IMR-90 (cell line): ENCODE measurements at regions not wholly inside any gene's neighbourhood (a gene's known extent, or its start where the extent isn't known, plus 50 kb on each side); places are given as distances from the start of the nearest gene placed in this dataset.

Source experiments
- ATAC-seq: fragments of 200-7000 bp; cut with Tn5 transposase; 2 replicates; pipeline ENCODE4 v1.9.1; 2020; ENCODE audit warnings: low read depth, mild to moderate bottlenecking, moderate library complexity
- BruUV-seq: library from RNA; stranded (reverse); fragments of 400-500 nt; replicated peaks from 2 replicates; lab custom pipeline; 2021; lab: Mats Ljungman, UMichigan
- CTCF ChIA-PET: fragments of 300-600 bp; formaldehyde crosslinking; extraction: SDS; loops from one replicate; lab custom pipeline; 2021; ENCODE audit warnings: antibody characterized with exemption; lab: Yijun Ruan, JAX
- POLR2A ChIA-PET: fragments of 300-600 bp; sonication (Branson Sonifier 250); formaldehyde crosslinking; loops from one replicate; lab custom pipeline; 2022; ENCODE audit warnings: antibody characterized with exemption; ENCODE audit not compliant: unreplicated experiment; lab: Charles Lee
- DNase-seq: peaks from one replicate; pipeline ENCODE4 v3.0.0; 2013
- H2AFZ ChIP-seq: replicated peaks from 2 replicates; pipeline ENCODE3; 2013; ENCODE audit warnings: low read length, mild to moderate bottlenecking; ENCODE audit not compliant: poor library complexity
- H2AK5ac ChIP-seq: 2 replicates; pipeline ENCODE4 v1.6.1; 2013; ENCODE audit warnings: low read depth, low read length, inconsistent platforms
- H2AK9ac ChIP-seq: replicated peaks from 2 replicates; pipeline ENCODE3; 2013; ENCODE audit warnings: mild to moderate bottlenecking, low read depth, low read length, moderate library complexity; ENCODE audit not compliant: poor library complexity
- H2BK120ac ChIP-seq: 2 replicates; pipeline ENCODE4 v1.6.1; 2013; ENCODE audit warnings: low read depth, low read length, inconsistent platforms
- H2BK15ac ChIP-seq: 3 replicates; pipeline ENCODE4 v1.6.1; 2013; ENCODE audit warnings: low read depth, low read length, inconsistent platforms
- H2BK20ac ChIP-seq: 2 replicates; pipeline ENCODE4 v1.6.1; 2013; ENCODE audit warnings: low read depth, mild to moderate bottlenecking, inconsistent platforms, low read length, moderate library complexity
- H2BK5ac ChIP-seq: 2 replicates; pipeline ENCODE4 v1.6.1; 2013; ENCODE audit warnings: mild to moderate bottlenecking, low read depth, low read length, inconsistent platforms; ENCODE audit not compliant: poor library complexity, severe bottlenecking
- H3K14ac ChIP-seq: replicated peaks from 2 replicates; pipeline ENCODE4 v1.6.1; 2013; ENCODE audit warnings: low read depth, low read length, inconsistent platforms
- H3K18ac ChIP-seq: 2 replicates; pipeline ENCODE4 v1.6.1; 2013; ENCODE audit warnings: low read depth, low read length, control low read depth
- H3K23ac ChIP-seq: 2 replicates; pipeline ENCODE4 v1.6.1; 2013; ENCODE audit warnings: low read depth, low read length, inconsistent platforms
- H3K27ac ChIP-seq: 2 replicates; pipeline ENCODE4 v1.5.1; 2013; ENCODE audit warnings: mild to moderate bottlenecking, control low read depth, low read length; ENCODE audit not compliant: insufficient read depth
- H3K27me3 ChIP-seq: 2 replicates; pipeline ENCODE4 v1.6.1; 2013; ENCODE audit warnings: low read length; ENCODE audit not compliant: control insufficient read depth, insufficient read depth
- H3K36me3 ChIP-seq: 2 replicates; pipeline ENCODE4 v1.6.1; 2013; ENCODE audit warnings: low read length, mixed read lengths; ENCODE audit not compliant: control insufficient read depth, insufficient read depth
- H3K4ac ChIP-seq: 2 replicates; pipeline ENCODE4 v1.6.1; 2013; ENCODE audit warnings: low read depth, low read length, inconsistent platforms
- H3K4me1 ChIP-seq: 2 replicates; pipeline ENCODE4 v1.6.1; 2013; ENCODE audit warnings: low read length, mixed read lengths; ENCODE audit not compliant: control insufficient read depth, insufficient read depth
- H3K4me2 ChIP-seq: 2 replicates; pipeline ENCODE4 v1.6.1; 2013; ENCODE audit warnings: low read depth, mild to moderate bottlenecking, control low read depth, low read length, moderate library complexity
- H3K4me3 ChIP-seq: 2 replicates; pipeline ENCODE4 v1.5.1; 2013; ENCODE audit warnings: low read depth, mild to moderate bottlenecking, control low read depth, low read length, moderate library complexity; ENCODE audit not compliant: insufficient read depth
- H3K56ac ChIP-seq: 2 replicates; pipeline ENCODE4 v1.6.1; 2013; ENCODE audit warnings: low read length, inconsistent platforms; ENCODE audit not compliant: insufficient read depth; ENCODE audit errors: extremely low read depth
- H3K79me1 ChIP-seq, 2 experiments: 2 replicates each; pipeline ENCODE4 v1.6.1; 2013; ENCODE audit warnings: low read length in 2 of 2, inconsistent platforms in 1 of 2, low read depth in 1 of 2
- H3K9ac ChIP-seq: 2 replicates; pipeline ENCODE4 v1.6.1; 2013; ENCODE audit warnings: low read depth, low read length, control low read depth
- H3K9me1 ChIP-seq: 2 replicates; pipeline ENCODE4 v1.6.1; 2013; ENCODE audit warnings: low read length, inconsistent platforms; ENCODE audit not compliant: insufficient read depth
- H3K9me3 ChIP-seq: 2 replicates; pipeline ENCODE4 v1.6.1; 2013; ENCODE audit warnings: low read length; ENCODE audit not compliant: control insufficient read depth, insufficient read depth
- H4K20me1 ChIP-seq: 2 replicates; pipeline ENCODE4 v1.6.1; 2013; ENCODE audit warnings: low read length, inconsistent platforms; ENCODE audit not compliant: insufficient read depth
- H4K5ac ChIP-seq: 2 replicates; pipeline ENCODE4 v1.6.1; 2013; ENCODE audit warnings: mild to moderate bottlenecking, low read depth, low read length, control low read depth
- H4K8ac ChIP-seq, 2 experiments: 2 replicates each; pipeline ENCODE4 v1.6.1; 2013; ENCODE audit warnings: low read depth in 2 of 2, low read length in 2 of 2, control low read depth in 1 of 2, inconsistent platforms in 1 of 2
- H4K91ac ChIP-seq: 2 replicates; pipeline ENCODE4 v1.6.1; 2013; ENCODE audit warnings: low read depth, low read length, inconsistent platforms; ENCODE audit not compliant: insufficient read depth
- BHLHE40 ChIP-seq: fragments of 150-350 bp; IDR thresholded peaks from 2 replicates; pipeline ENCODE4 v1.6.1; 2016; ENCODE audit warnings: mild to moderate bottlenecking, low read depth, low read length
- CEBPB ChIP-seq: IDR thresholded peaks from 2 replicates; pipeline ENCODE4 v1.6.1; 2012; ENCODE audit warnings: low read depth, low read length, improper control_type of control experiment
- CHD1 ChIP-seq: IDR thresholded peaks from 2 replicates; pipeline ENCODE4 v1.6.1; 2012; ENCODE audit warnings: low read depth, low read length, improper control_type of control experiment
- FOS ChIP-seq: fragments of 150-350 bp; IDR thresholded peaks from 2 replicates; pipeline ENCODE4 v1.6.1; 2016; ENCODE audit warnings: low read depth, low read length
- MAFK ChIP-seq: IDR thresholded peaks from 2 replicates; pipeline ENCODE4 v1.6.1; 2012; ENCODE audit warnings: low read depth, low read length, improper control_type of control experiment
- MAZ ChIP-seq: IDR thresholded peaks from 2 replicates; pipeline ENCODE4 v1.6.1; 2012; ENCODE audit warnings: low read depth, mild to moderate bottlenecking, low read length, improper control_type of control experiment, moderate library complexity, borderline replicate concordance
- MXI1 ChIP-seq: IDR thresholded peaks from 2 replicates; pipeline ENCODE4 v1.6.1; 2012; ENCODE audit warnings: low read depth, mild to moderate bottlenecking, low read length, moderate library complexity, borderline replicate concordance
- NFE2L2 ChIP-seq: fragments of 150-350 bp; IDR thresholded peaks from 2 replicates; pipeline ENCODE4 v1.6.1; 2016; ENCODE audit warnings: low read depth, mild to moderate bottlenecking, low read length
- POLR2A ChIP-seq: IDR thresholded peaks from 2 replicates; pipeline ENCODE4 v1.6.1; 2012; ENCODE audit warnings: mild to moderate bottlenecking, low read depth, low read length
- RAD21 ChIP-seq: IDR thresholded peaks from 2 replicates; pipeline ENCODE4 v1.6.1; 2012; ENCODE audit warnings: low read length, improper control_type of control experiment
- RCOR1 ChIP-seq: IDR thresholded peaks from 2 replicates; pipeline ENCODE4 v1.6.1; 2012; ENCODE audit warnings: mild to moderate bottlenecking, low read length, improper control_type of control experiment; ENCODE audit not compliant: insufficient replicate concordance
- RFX5 ChIP-seq: IDR thresholded peaks from 2 replicates; pipeline ENCODE4 v1.8.0; 2012; ENCODE audit warnings: low read depth, mild to moderate bottlenecking, low read length, moderate library complexity
- SMC3 ChIP-seq: fragments of 150-350 bp; IDR thresholded peaks from 2 replicates; pipeline ENCODE4 v1.6.1; 2016; ENCODE audit warnings: low read depth, mild to moderate bottlenecking, antibody characterized with exemption, low read length, moderate library complexity
- whole genome bisulfite sequencing, 2 experiments: methylation state at CpG; one replicate each; pipeline versions ENCODE4 v1.1.5 to v1.1.7; 2013; ENCODE audit warnings: missing lambda C conversion rate in 2 of 2; ENCODE audit not compliant: insufficient read length in 1 of 2; ENCODE audit errors: extremely low coverage in 2 of 2; 5-methylcytosine and 5-hydroxymethylcytosine counted together
- dilution Hi-C: fragments of 300-500 bp; cut with HindIII; formaldehyde crosslinking; loops from one replicate; pipeline ENCODE4 v1.14.3; 2018; ENCODE audit warnings: low sequenced_read_pairs; ENCODE audit not compliant: unreplicated experiment
- in situ Hi-C: fragments of 300-500 bp; cut with MboI; formaldehyde crosslinking; loops from 3 replicates; pipeline ENCODE4 v1.14.3; 2019; ENCODE audit warnings: low sequenced_read_pairs, inconsistent platforms, mixed read lengths
- intact Hi-C: fragments of 100-400 bp; cut with micrococcal nuclease; formaldehyde crosslinking; loops from 2 replicates; pipeline ENCODE4 v1.10.0; 2022
- TF ChIP-seq, protein P1 (sequence below): fragments of 150-350 bp; IDR thresholded peaks from 2 replicates; pipeline ENCODE4 v1.6.1; 2017; ENCODE audit warnings: mild to moderate bottlenecking, antibody characterized with exemption, low read length, low read depth
- TF ChIP-seq, protein P2 (sequence below): fragments of 150-350 bp; IDR thresholded peaks from 2 replicates; pipeline ENCODE4 v1.6.1; 2016; ENCODE audit warnings: low read depth, mild to moderate bottlenecking, low read length, moderate library complexity, borderline replicate concordance
- TF ChIP-seq, protein P3 (sequence below): conservative IDR thresholded peaks from 2 replicates; pipeline ENCODE4 v1.5.1; 2012; ENCODE audit warnings: mild to moderate bottlenecking, low read depth, low read length, improper control_type of control experiment

DNA sequence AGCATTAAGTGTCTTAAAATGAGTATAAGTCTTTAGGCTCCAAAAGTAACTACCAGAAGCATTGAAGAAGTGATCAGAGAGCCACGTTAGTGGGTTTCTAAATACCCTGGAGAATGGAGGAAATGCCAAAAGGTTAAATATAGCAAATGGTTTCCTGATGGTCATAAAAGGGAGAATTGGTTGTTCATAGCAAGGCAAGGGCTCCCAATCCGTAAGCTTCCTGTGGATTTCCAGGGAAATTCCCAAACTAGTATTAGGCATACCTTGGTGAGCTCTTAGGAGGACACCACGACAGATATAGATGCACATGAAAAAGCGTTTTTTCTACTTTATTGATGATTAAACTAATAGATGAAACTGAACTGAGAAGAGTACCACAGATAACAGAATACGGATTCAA is 410.9 kb downstream of the FOXO1 start:
- DNase-seq, result no peak
- TF ChIP-seq RAD21 (no peak), FOS (no peak), CEBPB (no peak), RCOR1 (no peak), SMC3 (no peak), POLR2A (no peak), CHD1 (no peak), MXI1 (no peak), MAFK (no peak), RFX5 (no peak), NFE2L2 (no peak), BHLHE40 (no peak), MAZ (no peak)
- TF ChIP-seq, protein P1, sequence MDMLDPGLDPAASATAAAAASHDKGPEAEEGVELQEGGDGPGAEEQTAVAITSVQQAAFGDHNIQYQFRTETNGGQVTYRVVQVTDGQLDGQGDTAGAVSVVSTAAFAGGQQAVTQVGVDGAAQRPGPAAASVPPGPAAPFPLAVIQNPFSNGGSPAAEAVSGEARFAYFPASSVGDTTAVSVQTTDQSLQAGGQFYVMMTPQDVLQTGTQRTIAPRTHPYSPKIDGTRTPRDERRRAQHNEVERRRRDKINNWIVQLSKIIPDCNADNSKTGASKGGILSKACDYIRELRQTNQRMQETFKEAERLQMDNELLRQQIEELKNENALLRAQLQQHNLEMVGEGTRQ, result no peak
- TF ChIP-seq, protein P2, sequence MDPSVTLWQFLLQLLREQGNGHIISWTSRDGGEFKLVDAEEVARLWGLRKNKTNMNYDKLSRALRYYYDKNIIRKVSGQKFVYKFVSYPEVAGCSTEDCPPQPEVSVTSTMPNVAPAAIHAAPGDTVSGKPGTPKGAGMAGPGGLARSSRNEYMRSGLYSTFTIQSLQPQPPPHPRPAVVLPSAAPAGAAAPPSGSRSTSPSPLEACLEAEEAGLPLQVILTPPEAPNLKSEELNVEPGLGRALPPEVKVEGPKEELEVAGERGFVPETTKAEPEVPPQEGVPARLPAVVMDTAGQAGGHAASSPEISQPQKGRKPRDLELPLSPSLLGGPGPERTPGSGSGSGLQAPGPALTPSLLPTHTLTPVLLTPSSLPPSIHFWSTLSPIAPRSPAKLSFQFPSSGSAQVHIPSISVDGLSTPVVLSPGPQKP, result no peak
- TF ChIP-seq, protein P3, sequence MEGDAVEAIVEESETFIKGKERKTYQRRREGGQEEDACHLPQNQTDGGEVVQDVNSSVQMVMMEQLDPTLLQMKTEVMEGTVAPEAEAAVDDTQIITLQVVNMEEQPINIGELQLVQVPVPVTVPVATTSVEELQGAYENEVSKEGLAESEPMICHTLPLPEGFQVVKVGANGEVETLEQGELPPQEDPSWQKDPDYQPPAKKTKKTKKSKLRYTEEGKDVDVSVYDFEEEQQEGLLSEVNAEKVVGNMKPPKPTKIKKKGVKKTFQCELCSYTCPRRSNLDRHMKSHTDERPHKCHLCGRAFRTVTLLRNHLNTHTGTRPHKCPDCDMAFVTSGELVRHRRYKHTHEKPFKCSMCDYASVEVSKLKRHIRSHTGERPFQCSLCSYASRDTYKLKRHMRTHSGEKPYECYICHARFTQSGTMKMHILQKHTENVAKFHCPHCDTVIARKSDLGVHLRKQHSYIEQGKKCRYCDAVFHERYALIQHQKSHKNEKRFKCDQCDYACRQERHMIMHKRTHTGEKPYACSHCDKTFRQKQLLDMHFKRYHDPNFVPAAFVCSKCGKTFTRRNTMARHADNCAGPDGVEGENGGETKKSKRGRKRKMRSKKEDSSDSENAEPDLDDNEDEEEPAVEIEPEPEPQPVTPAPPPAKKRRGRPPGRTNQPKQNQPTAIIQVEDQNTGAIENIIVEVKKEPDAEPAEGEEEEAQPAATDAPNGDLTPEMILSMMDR, result no peak
- Histone ChIP-seq H3K56ac (no peak overlapping the region), H2AFZ (no peak overlapping the region), H3K23ac (no peak overlapping the region), H3K27ac (no peak overlapping the region), H3K9ac (no peak overlapping the region), H3K9me1 (no peaks in the 10 kb centered on the region), H2AK5ac (no peak overlapping the region), H3K18ac (no peak overlapping the region), H4K8ac (no peak overlapping the region), H3K4me2 (no peak overlapping the region), H4K91ac (no peak overlapping the region), H3K14ac (no peak overlapping the region), H2BK5ac (no peak overlapping the region), H3K27me3 (no peaks in the 10 kb centered on the region), H2BK15ac (no peak overlapping the region), H3K79me1 (no peaks in the 10 kb centered on the region), H2BK20ac (no peak overlapping the region), H3K4me3 (no peak overlapping the region), H2BK120ac (no peak overlapping the region), H3K4ac (no peak overlapping the region), H4K20me1 (no peaks in the 10 kb centered on the region), H3K36me3 (no peaks in the 10 kb centered on the region), H3K4me1 (no peaks in the 10 kb centered on the region), H2AK9ac (no peak overlapping the region), H3K9me3 (no peaks in the 10 kb centered on the region), H4K5ac (no peak overlapping the region)
- ATAC-seq, result no peak
- dilution Hi-C loops, result no loop called here
- POLR2A ChIA-PET, result no interaction called here
- 20% methylated on average over 1 of the region's 5 CpGs; no CpG with 5 or more reads in 1 of the 2 experiments for WGBS, 2 experiments
- intact Hi-C loops, result no loop called here
- no TSS peak for BruUV-seq
- in situ Hi-C loops, result no loop called here
- CTCF ChIA-PET, result no interaction called here
